T-cell (primary cell): ENCODE measurements at regions not wholly inside any gene's neighbourhood (a gene's known extent, or its start where the extent isn't known, plus 50 kb on each side); places are given as distances from the start of the nearest gene placed in this dataset.

ENCODE experiments used
- ATAC-seq, 4 experiments: fragments of 200-7000 bp in 3 of 4; fragments of 150-1000 bp in 1 of 4; cut with Tn5 transposase; replicated peaks in 1 of 4; 1 replicate in 3 of 4; 2 replicates in 1 of 4; pipeline ENCODE4 v1.10.0; 2021; ENCODE audit warnings: moderate library complexity in 3 of 4, mild to moderate bottlenecking in 2 of 4, moderate number of reproducible peaks in 1 of 4
- CTCF ChIA-PET, 2 donors: fragments of 300-600 bp; sonication (Branson Sonifier 250); formaldehyde crosslinking; loops; one replicate each; lab custom pipeline; 2022; ENCODE audit warnings: antibody characterized with exemption in 2 of 2; lab: Charles Lee
- POLR2A ChIA-PET, 2 donors: fragments of 300-600 bp; sonication (Branson Sonifier 250); formaldehyde crosslinking; loops; one replicate each; lab custom pipeline; 2022; ENCODE audit warnings: antibody characterized with exemption in 2 of 2; lab: Charles Lee
- DNase-seq, 35 experiments: peaks; one replicate each; pipeline versions ENCODE4 v3.0.0 to v3.0.0-alpha.2; 2013 to 2023
- H3K27ac ChIP-seq: one replicate; pipeline ENCODE4 v1.5.1; 2013; ENCODE audit warnings: low read length
- H3K27me3 ChIP-seq, 2 experiments: replicated peaks in 1 of 2; 1 replicate in 1 of 2; 2 replicates in 1 of 2; pipeline versions ENCODE4 v1.6.1 to v1.7.0; 2013; ENCODE audit warnings: low read length in 1 of 2, mixed read lengths in 1 of 2; ENCODE audit not compliant: control insufficient read depth in 2 of 2, insufficient read depth in 2 of 2; ENCODE audit errors: extremely low read depth in 1 of 2
- H3K36me3 ChIP-seq, 2 donors: 1 replicate in 1 of 2; 2 replicates in 1 of 2; pipeline versions ENCODE4 v1.6.1 to v1.7.0; 2013; ENCODE audit warnings: low read length in 1 of 2; ENCODE audit not compliant: control insufficient read depth in 2 of 2, insufficient read depth in 1 of 2; ENCODE audit errors: extremely low read depth in 1 of 2
- H3K4me1 ChIP-seq, 2 experiments: 1 replicate in 1 of 2; 2 replicates in 1 of 2; pipeline versions ENCODE4 v1.6.1 to v1.7.0; 2013; ENCODE audit warnings: low read length in 2 of 2, mixed read lengths in 1 of 2; ENCODE audit not compliant: insufficient read depth in 2 of 2, control insufficient read depth in 1 of 2; ENCODE audit errors: extremely low read depth in 1 of 2
- H3K4me3 ChIP-seq, 2 donors: 1 replicate in 1 of 2; 2 replicates in 1 of 2; pipeline versions ENCODE4 v1.5.1 to v1.7.0; 2013; ENCODE audit warnings: mild to moderate bottlenecking in 2 of 2, low read length in 1 of 2, moderate library complexity in 1 of 2; ENCODE audit not compliant: control insufficient read depth in 1 of 2; ENCODE audit errors: extremely low read depth in 1 of 2
- H3K9me3 ChIP-seq: 2 replicates; pipeline ENCODE4 v1.7.0; 2013
- H3K27ac Mint-ChIP-seq, 2 donors: one replicate each; pipeline ENCODE4 v1.8.0; 2020 to 2021; ENCODE audit warnings: mild to moderate bottlenecking in 2 of 2, mixed read lengths in 2 of 2
- H3K27me3 Mint-ChIP-seq, 2 donors: one replicate each; pipeline ENCODE4 v1.8.0; 2021 to 2022; ENCODE audit warnings: mixed read lengths in 2 of 2
- H3K36me3 Mint-ChIP-seq: one replicate; pipeline ENCODE4 v1.8.0; 2021; ENCODE audit warnings: mixed read lengths
- H3K4me1 Mint-ChIP-seq, 3 donors: one replicate each; pipeline ENCODE4 v1.8.0; 2020 to 2022; ENCODE audit warnings: mixed read lengths in 3 of 3, mild to moderate bottlenecking in 1 of 3
- H3K4me3 Mint-ChIP-seq, 3 donors: one replicate each; pipeline ENCODE4 v1.8.0; 2020 to 2022; ENCODE audit warnings: mild to moderate bottlenecking in 3 of 3, mixed read lengths in 3 of 3, moderate library complexity in 3 of 3
- H3K9me3 Mint-ChIP-seq, 3 donors: one replicate each; pipeline ENCODE4 v1.8.0; 2020 to 2022; ENCODE audit warnings: mixed read lengths in 3 of 3
- WGBS: methylation state at CpG from one replicate; pipeline ENCODE4 v1.1.5; 2013; ENCODE audit warnings: missing lambda C conversion rate; ENCODE audit not compliant: insufficient coverage; 5-methylcytosine and 5-hydroxymethylcytosine counted together

- peaks cover 0 to 4% (median 3%) of the 10 kb centered on the region in 3 donors for H3K9me3 Mint-ChIP-seq
Observed at GRCh38 chr5:116842514-116842961, 267.9 kb upstream of the SEMA6A start.

GRCh38 chr5:116841734-116842133, 267.1 kb upstream of the SEMA6A start:
- Mint-ChIP-seq H3K4me3 (no peak overlapping the region), H3K27ac (no peak overlapping the region), H3K27me3 (no peaks in the 10 kb centered on the region), H3K9me3 (peaks cover 0 to 4% (median 3%) of the 10 kb centered on the region in 3 donors), H3K4me1 (no peaks in the 10 kb centered on the region), H3K36me3 (no peaks in the 10 kb centered on the region)
- no peaks in the 10 kb centered on the region for H3K9me3 ChIP-seq
- no peak for ATAC-seq
- 86% methylated on average over 6 of the region's 11 CpGs for WGBS
- H3K27me3 ChIP-seq = no peaks in the 10 kb centered on the region
- no peaks in the 10 kb centered on the region for H3K36me3 ChIP-seq
- CTCF ChIA-PET = no interaction called here
- no peak overlapping the region for H3K27ac ChIP-seq
- no peak overlapping the region for H3K4me3 ChIP-seq
- no peaks in the 10 kb centered on the region for H3K4me1 ChIP-seq
- DNase-seq = no peak
- POLR2A ChIA-PET = no interaction called here

More at GRCh38 chr5:116842514-116842961, 267.9 kb upstream of the SEMA6A start:
- WGBS = no CpG with 5 or more reads among the region's 4 CpGs
- Mint-ChIP-seq H3K4me3 (no peak overlapping the region), H3K27me3 (no peaks in the 10 kb centered on the region), H3K36me3 (no peaks in the 10 kb centered on the region), H3K4me1 (no peaks in the 10 kb centered on the region), H3K27ac (no peak overlapping the region)
- no peaks in the 10 kb centered on the region for H3K27me3 ChIP-seq
- H3K27ac ChIP-seq = no peak overlapping the region
- H3K4me1 ChIP-seq = no peaks in the 10 kb centered on the region
- H3K36me3 ChIP-seq = no peaks in the 10 kb centered on the region
- no peaks in the 10 kb centered on the region for H3K9me3 ChIP-seq
- ATAC-seq = no peak
- DNase-seq = no peak
- ChIA-PET POLR2A (interaction anchor here in 1 of 2 donors (0.5 kb wide), 1 partner anchor 1004 kb away, joined by 3 read pairs; no protein-coding TSS in a partner anchor), CTCF (no interaction called here)
- H3K4me3 ChIP-seq = no peak overlapping the region

- Histone ChIP-seq H3K36me3 (no peaks in the 10 kb centered on the region), H3K4me1 (no peaks in the 10 kb centered on the region), H3K9me3 (no peaks in the 10 kb centered on the region), H3K27ac (no peak overlapping the region), H3K4me3 (no peak overlapping the region), H3K27me3 (no peaks in the 10 kb centered on the region)
- no peaks in the 10 kb centered on the region for H3K27me3 Mint-ChIP-seq
- H3K27ac Mint-ChIP-seq = no peak overlapping the region
- peaks cover 0 to 3% (median 0%) of the 10 kb centered on the region in 3 donors for H3K9me3 Mint-ChIP-seq
- ChIA-PET POLR2A (no interaction called here), CTCF (no interaction called here)
- no peaks in the 10 kb centered on the region for H3K4me1 Mint-ChIP-seq
- DNase-seq (no peak), ATAC-seq (no peak)
- no CpG with 5 or more reads among the region's 2 CpGs for WGBS
- no peak overlapping the region for H3K4me3 Mint-ChIP-seq
- no peaks in the 10 kb centered on the region for H3K36me3 Mint-ChIP-seq
Observed at GRCh38 chr5:116838011-116838536, 263.5 kb upstream of the SEMA6A start.

GRCh38 chr5:116834796-116835515, 260.3 kb upstream of the SEMA6A start:
- Mint-ChIP-seq H3K4me3 (no peak overlapping the region), H3K4me1 (no peaks in the 10 kb centered on the region), H3K36me3 (no peaks in the 10 kb centered on the region), H3K27ac (no peak overlapping the region), H3K9me3 (no peaks in the 10 kb centered on the region), H3K27me3 (no peaks in the 10 kb centered on the region)
- no CpG with 5 or more reads among the region's 2 CpGs for WGBS
- H3K4me3 ChIP-seq = no peak overlapping the region
- no peaks in the 10 kb centered on the region for H3K27me3 ChIP-seq
- H3K27ac ChIP-seq = no peak overlapping the region
- H3K36me3 ChIP-seq = no peaks in the 10 kb centered on the region
- no peak for ATAC-seq
- CTCF ChIA-PET = no interaction called here
- H3K4me1 ChIP-seq = no peaks in the 10 kb centered on the region
- DNase-seq = no peak
- POLR2A ChIA-PET = interaction anchor here in 1 of 2 donors (0.6 to 0.7 kb wide), 2 partner anchors 35 to 1120 kb away, joined by 5 to 7 read pairs; no protein-coding TSS in a partner anchor
- H3K9me3 ChIP-seq = no peaks in the 10 kb centered on the region

- Histone ChIP-seq H3K9me3 (no peaks in the 10 kb centered on the region), H3K4me1 (no peaks in the 10 kb centered on the region), H3K4me3 (no peak overlapping the region), H3K27ac (no peak overlapping the region), H3K36me3 (no peaks in the 10 kb centered on the region), H3K27me3 (no peaks in the 10 kb centered on the region)
- ChIA-PET POLR2A (no interaction called here), CTCF (no interaction called here)
- no peak overlapping the region for H3K27ac Mint-ChIP-seq
- no peaks in the 10 kb centered on the region for H3K27me3 Mint-ChIP-seq
- H3K4me3 Mint-ChIP-seq = no peak overlapping the region
- 68% methylated on average over 3 of the region's 4 CpGs for WGBS
- H3K36me3 Mint-ChIP-seq = no peaks in the 10 kb centered on the region
- DNase-seq (no peak), ATAC-seq (no peak)
- no peaks in the 10 kb centered on the region for H3K4me1 Mint-ChIP-seq
- no peaks in the 10 kb centered on the region for H3K9me3 Mint-ChIP-seq
Observed at GRCh38 chr5:116830079-116830478, 255.5 kb upstream of the SEMA6A start.

- no peaks in the 10 kb centered on the region for H3K4me1 Mint-ChIP-seq
Observed at GRCh38 chr5:116827078-116827477, 252.5 kb upstream of the SEMA6A start.

More at GRCh38 chr5:116827078-116827477, 252.5 kb upstream of the SEMA6A start:
- Histone ChIP-seq H3K4me3 (no peak overlapping the region), H3K4me1 (no peaks in the 10 kb centered on the region), H3K36me3 (no peaks in the 10 kb centered on the region), H3K27me3 (no peaks in the 10 kb centered on the region), H3K27ac (no peak overlapping the region), H3K9me3 (no peaks in the 10 kb centered on the region)
- Mint-ChIP-seq H3K27me3 (no peaks in the 10 kb centered on the region), H3K9me3 (no peaks in the 10 kb centered on the region), H3K27ac (no peak overlapping the region), H3K36me3 (no peaks in the 10 kb centered on the region), H3K4me3 (no peak overlapping the region)
- ChIA-PET CTCF (no interaction called here), POLR2A (no interaction called here)
- DNase-seq = no peak
- ATAC-seq = no peak
